Muscle layer of duodenum (tissue), 2 donors: ENCODE measurements at regions not wholly inside any gene's neighbourhood (a gene's known extent, or its start where the extent isn't known, plus 50 kb on each side); places are given as distances from the start of the nearest gene placed in this dataset.

Source experiments
- H3K27ac ChIP-seq: one replicate; pipeline ENCODE4 v1.7.0; 2013; ENCODE audit warnings: mild to moderate bottlenecking, low read length
- H3K27me3 ChIP-seq: one replicate; pipeline ENCODE4 v1.7.0; 2013; ENCODE audit warnings: low read depth, mild to moderate bottlenecking, control low read depth, low read length
- H3K36me3 ChIP-seq, 2 donors: one replicate each; pipeline ENCODE4 v1.7.0; 2013; ENCODE audit warnings: low read length in 2 of 2, control low read depth in 1 of 2, mild to moderate bottlenecking in 1 of 2; ENCODE audit not compliant: insufficient read depth in 2 of 2, control insufficient read depth in 1 of 2
- H3K4me1 ChIP-seq, 2 donors: one replicate each; pipeline ENCODE4 v1.7.0; 2013; ENCODE audit warnings: low read length in 2 of 2, mild to moderate bottlenecking in 2 of 2, control low read depth in 1 of 2, moderate library complexity in 1 of 2; ENCODE audit not compliant: insufficient read depth in 2 of 2, control insufficient read depth in 1 of 2
- H3K4me3 ChIP-seq, 2 donors: one replicate each; pipeline ENCODE4 v1.7.0; 2013; ENCODE audit warnings: low read length in 2 of 2, low read depth in 1 of 2, mild to moderate bottlenecking in 1 of 2
- H3K9me3 ChIP-seq, 2 donors: one replicate each; pipeline ENCODE4 v1.7.0; 2013; ENCODE audit warnings: low read length in 2 of 2, control low read depth in 1 of 2, mild to moderate bottlenecking in 1 of 2; ENCODE audit not compliant: control insufficient read depth in 1 of 2
- donor health status: healthy.

GRCh38 chr18:51686590-51686989 lies 489.1 kb upstream of the MEX3C start:
- Histone ChIP-seq H3K36me3 (no peaks in the 10 kb centered on the region), H3K9me3 (no peaks in the 10 kb centered on the region), H3K4me3 (no peak overlapping the region), H3K27me3 (no peaks in the 10 kb centered on the region), H3K4me1 (no peaks in the 10 kb centered on the region), H3K27ac (no peak overlapping the region)

GRCh38 chr18:51687845-51688585 lies 490.5 kb upstream of the MEX3C start:
- H3K4me3 ChIP-seq: no peak overlapping the region
- H3K4me1 ChIP-seq: no peaks in the 10 kb centered on the region
- H3K27me3 ChIP-seq: no peaks in the 10 kb centered on the region
- no peak overlapping the region for H3K27ac ChIP-seq
- H3K9me3 ChIP-seq: no peaks in the 10 kb centered on the region
- H3K36me3 ChIP-seq: no peaks in the 10 kb centered on the region

- Histone ChIP-seq H3K9me3 (no peaks in the 10 kb centered on the region), H3K36me3 (no peaks in the 10 kb centered on the region), H3K27me3 (no peaks in the 10 kb centered on the region), H3K27ac (no peak overlapping the region), H3K4me1 (no peaks in the 10 kb centered on the region), H3K4me3 (no peak overlapping the region)
These were observed 495.1 kb upstream of the MEX3C start for GRCh38 chr18:51692612-51693011.

GRCh38 chr18:51711298-51711889 lies 513.9 kb upstream of the MEX3C start:
- Histone ChIP-seq H3K27me3 (no peaks in the 10 kb centered on the region), H3K27ac (no peak overlapping the region), H3K9me3 (peaks cover 0 to 29% of the 10 kb centered on the region in 2 donors), H3K4me3 (no peak overlapping the region), H3K4me1 (no peaks in the 10 kb centered on the region), H3K36me3 (no peaks in the 10 kb centered on the region)

GRCh38 chr18:51712821-51713220 lies 515.3 kb upstream of the MEX3C start:
- Histone ChIP-seq H3K36me3 (no peaks in the 10 kb centered on the region), H3K27ac (no peak overlapping the region), H3K27me3 (no peaks in the 10 kb centered on the region), H3K4me1 (no peaks in the 10 kb centered on the region), H3K4me3 (no peak overlapping the region), H3K9me3 (peaks cover 0 to 15% of the 10 kb centered on the region in 2 donors)

GRCh38 chr18:51716277-51716676 lies 518.8 kb upstream of the MEX3C start:
- Histone ChIP-seq H3K27me3 (no peaks in the 10 kb centered on the region), H3K9me3 (peaks cover 0 to 10% of the 10 kb centered on the region in 2 donors), H3K36me3 (no peaks in the 10 kb centered on the region), H3K4me3 (no peak overlapping the region), H3K27ac (no peak overlapping the region), H3K4me1 (no peaks in the 10 kb centered on the region)

GRCh38 chr18:51721388-51721787 lies 523.9 kb upstream of the MEX3C start:
- H3K4me3 ChIP-seq: no peak overlapping the region
- no peaks in the 10 kb centered on the region for H3K9me3 ChIP-seq
- H3K36me3 ChIP-seq: no peaks in the 10 kb centered on the region
- H3K27ac ChIP-seq: no peak overlapping the region
- no peaks in the 10 kb centered on the region for H3K27me3 ChIP-seq
- H3K4me1 ChIP-seq: no peaks in the 10 kb centered on the region

GRCh38 chr18:51721996-51722395 lies 524.5 kb upstream of the MEX3C start:
- H3K4me1 ChIP-seq: no peaks in the 10 kb centered on the region
- H3K4me3 ChIP-seq: no peak overlapping the region
- no peaks in the 10 kb centered on the region for H3K36me3 ChIP-seq
- no peaks in the 10 kb centered on the region for H3K27me3 ChIP-seq
- H3K27ac ChIP-seq: no peak overlapping the region
- no peaks in the 10 kb centered on the region for H3K9me3 ChIP-seq

GRCh38 chr18:51724790-51725721 lies 527.6 kb upstream of the MEX3C start:
- Histone ChIP-seq H3K4me1 (no peaks in the 10 kb centered on the region), H3K27ac (no peak overlapping the region), H3K4me3 (no peak overlapping the region), H3K9me3 (no peaks in the 10 kb centered on the region), H3K36me3 (no peaks in the 10 kb centered on the region), H3K27me3 (no peaks in the 10 kb centered on the region)

GRCh38 chr18:51726614-51727013 lies 529.1 kb upstream of the MEX3C start:
- Histone ChIP-seq H3K4me3 (no peak overlapping the region), H3K4me1 (no peaks in the 10 kb centered on the region), H3K27ac (no peak overlapping the region), H3K27me3 (no peaks in the 10 kb centered on the region), H3K9me3 (no peaks in the 10 kb centered on the region), H3K36me3 (no peaks in the 10 kb centered on the region)

GRCh38 chr18:51727780-51728179 lies 530.3 kb upstream of the MEX3C start:
- Histone ChIP-seq H3K4me1 (no peaks in the 10 kb centered on the region), H3K36me3 (no peaks in the 10 kb centered on the region), H3K4me3 (no peak overlapping the region), H3K27me3 (no peaks in the 10 kb centered on the region), H3K27ac (no peak overlapping the region), H3K9me3 (no peaks in the 10 kb centered on the region)
